GM21529 (cell line): ENCODE measurements at regions not wholly inside any gene's neighbourhood (a gene's known extent, or its start where the extent isn't known, plus 50 kb on each side); places are given as distances from the start of the nearest gene placed in this dataset.

Experiments used
- ATAC-seq: cut with Tn5 transposase; IDR thresholded peaks from one replicate; pipeline ENCODE4 v1.9.1; 2021; ENCODE audit not compliant: unreplicated experiment

GRCh38 chr4:67125636-67126514 is 419.4 kb downstream of the CENPC start:
- no peak for ATAC-seq

- no peak for ATAC-seq
These were observed 420.6 kb downstream of the CENPC start for GRCh38 chr4:67124716-67125115.

- ATAC-seq = no peak
These were observed 423.3 kb downstream of the CENPC start for GRCh38 chr4:67122029-67122428.

- ATAC-seq = no peak
These were observed 424.9 kb downstream of the CENPC start for GRCh38 chr4:67120369-67120768.

GRCh38 chr4:67109276-67109675 is 436.0 kb downstream of the CENPC start:
- no peak for ATAC-seq

- no peak for ATAC-seq
These were observed 438.3 kb downstream of the CENPC start for GRCh38 chr4:67106861-67107460.

GRCh38 chr4:67104145-67104544 is 441.2 kb downstream of the CENPC start:
- ATAC-seq = no peak

- ATAC-seq = no peak
These were observed 442.1 kb downstream of the CENPC start for GRCh38 chr4:67103001-67103747.

GRCh38 chr4:67101612-67102011 is 443.7 kb downstream of the CENPC start:
- ATAC-seq = no peak

GRCh38 chr4:67092351-67092750 is 453.0 kb downstream of the CENPC start:
- no peak for ATAC-seq

- no peak for ATAC-seq
These were observed 453.6 kb downstream of the CENPC start for GRCh38 chr4:67091673-67092072.

GRCh38 chr4:67087897-67088296 is 457.4 kb downstream of the CENPC start:
- ATAC-seq = peak; percentile 88

- ATAC-seq = no peak
These were observed 460.5 kb downstream of the CENPC start for GRCh38 chr4:67084783-67085182.

- no peak for ATAC-seq
These were observed 461.8 kb downstream of the CENPC start for GRCh38 chr4:67083496-67083895.

- no peak for ATAC-seq
These were observed 462.6 kb downstream of the CENPC start for GRCh38 chr4:67082746-67083145.

- ATAC-seq = no peak
These were observed 465.2 kb downstream of the CENPC start for GRCh38 chr4:67080046-67080557.

GRCh38 chr4:67071641-67072040 is 473.7 kb downstream of the CENPC start:
- no peak for ATAC-seq

- ATAC-seq = no peak
These were observed 490.0 kb downstream of the CENPC start for GRCh38 chr4:67055319-67055718.

GRCh38 chr4:67054896-67055295 is 490.4 kb downstream of the CENPC start:
- ATAC-seq = no peak

- no peak for ATAC-seq
These were observed 492.3 kb downstream of the CENPC start for GRCh38 chr4:67052814-67053675.
